Mucosa of descending colon (tissue), 3 donors: ENCODE measurements at regions not wholly inside any gene's neighbourhood (a gene's known extent, or its start where the extent isn't known, plus 50 kb on each side); places are given as distances from the start of the nearest gene placed in this dataset.

Source experiments
- ATAC-seq: fragments of 200-7000 bp; cut with Tn5 transposase; one replicate; pipeline ENCODE4 v1.9.1; 2020; ENCODE audit warnings: mild to moderate bottlenecking, moderate library complexity
- DNase-seq, 3 donors: peaks; one replicate each; pipeline ENCODE4 v3.0.0-alpha.2; 2020
- H3K36me3 ChIP-seq: fragments of 200-600 bp; one replicate; pipeline ENCODE4 v1.8.0; 2021; ENCODE audit warnings: low read depth, mild to moderate bottlenecking
- H3K4me1 ChIP-seq: fragments of 200-600 bp; one replicate; pipeline ENCODE4 v1.8.0; 2021; ENCODE audit warnings: low read depth, mild to moderate bottlenecking
- H3K4me3 ChIP-seq: fragments of 200-600 bp; one replicate; pipeline ENCODE4 v1.8.0; 2021; ENCODE audit warnings: mild to moderate bottlenecking
- H3K9me3 ChIP-seq: fragments of 200-600 bp; one replicate; pipeline ENCODE4 v1.8.0; 2021; ENCODE audit warnings: mild to moderate bottlenecking
- intact Hi-C, 2 donors: fragments of 100-400 bp; cut with DNase I in 1 of 2; cut with micrococcal nuclease in 1 of 2; formaldehyde crosslinking; loops; one replicate each; pipeline versions ENCODE4 v1.11.0 to v1.11.1; 2022; cut with DNase I, micrococcal nuclease
- TF ChIP-seq, protein P1 (sequence below): fragments of 200-600 bp; IDR thresholded peaks from one replicate; pipeline ENCODE4 v1.8.0; 2022; ENCODE audit warnings: antibody characterized with exemption, mild to moderate bottlenecking
- donor health status: DM: no; HTN: no; CAD: no; lungs with moderate emphysema.
- donor health status: DM: no; HTN: no; CAD: no.
- donor health status: DM: no; HTN: yes; CAD: no.

DNA sequence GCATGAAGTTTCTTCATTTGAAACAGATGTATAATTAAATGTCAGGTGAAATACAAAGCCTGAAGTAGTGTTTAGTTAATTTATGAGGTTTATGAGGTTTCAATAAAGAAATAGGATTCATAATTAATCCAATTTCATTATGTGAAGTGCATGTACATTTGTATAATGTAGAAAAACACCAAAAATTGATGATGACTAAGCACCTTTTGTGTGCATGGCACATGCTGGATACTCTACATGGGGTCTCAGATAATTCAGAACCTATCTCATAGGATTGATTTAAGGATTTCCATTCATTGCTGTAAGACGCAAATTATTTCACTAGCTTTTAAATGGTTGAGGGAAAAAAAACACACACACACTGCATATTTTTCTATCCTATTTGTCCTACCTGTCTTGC is 143.9 kb downstream of the ESM1 start:
- TF ChIP-seq, protein P1, sequence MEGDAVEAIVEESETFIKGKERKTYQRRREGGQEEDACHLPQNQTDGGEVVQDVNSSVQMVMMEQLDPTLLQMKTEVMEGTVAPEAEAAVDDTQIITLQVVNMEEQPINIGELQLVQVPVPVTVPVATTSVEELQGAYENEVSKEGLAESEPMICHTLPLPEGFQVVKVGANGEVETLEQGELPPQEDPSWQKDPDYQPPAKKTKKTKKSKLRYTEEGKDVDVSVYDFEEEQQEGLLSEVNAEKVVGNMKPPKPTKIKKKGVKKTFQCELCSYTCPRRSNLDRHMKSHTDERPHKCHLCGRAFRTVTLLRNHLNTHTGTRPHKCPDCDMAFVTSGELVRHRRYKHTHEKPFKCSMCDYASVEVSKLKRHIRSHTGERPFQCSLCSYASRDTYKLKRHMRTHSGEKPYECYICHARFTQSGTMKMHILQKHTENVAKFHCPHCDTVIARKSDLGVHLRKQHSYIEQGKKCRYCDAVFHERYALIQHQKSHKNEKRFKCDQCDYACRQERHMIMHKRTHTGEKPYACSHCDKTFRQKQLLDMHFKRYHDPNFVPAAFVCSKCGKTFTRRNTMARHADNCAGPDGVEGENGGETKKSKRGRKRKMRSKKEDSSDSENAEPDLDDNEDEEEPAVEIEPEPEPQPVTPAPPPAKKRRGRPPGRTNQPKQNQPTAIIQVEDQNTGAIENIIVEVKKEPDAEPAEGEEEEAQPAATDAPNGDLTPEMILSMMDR = no peak
- DNase-seq (no peak), ATAC-seq (no peak)
- H3K4me1 ChIP-seq = no peaks in the 10 kb centered on the region
- no peaks in the 10 kb centered on the region for H3K9me3 ChIP-seq
- H3K4me3 ChIP-seq = no peak overlapping the region
- intact Hi-C loops = no loop called here
- H3K36me3 ChIP-seq = no peaks in the 10 kb centered on the region

DNA sequence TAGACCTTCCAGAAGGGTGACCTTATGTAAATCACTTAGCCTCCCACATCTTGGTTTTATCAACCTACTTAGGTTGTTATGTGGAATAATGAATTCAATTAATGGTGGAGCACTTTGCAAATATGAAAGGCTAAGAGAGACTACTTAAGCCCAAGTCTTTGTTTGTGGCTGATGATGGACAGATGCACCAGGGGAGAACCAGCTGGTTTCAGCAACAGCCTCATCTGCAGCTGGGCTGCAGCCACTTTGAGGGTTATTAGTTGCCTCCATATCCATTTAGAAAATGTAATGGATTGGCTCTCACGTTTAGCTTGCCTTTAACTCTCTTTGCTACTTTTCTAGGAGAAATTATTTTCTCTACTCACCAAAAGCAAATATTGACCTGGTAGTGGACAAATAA is 146.6 kb downstream of the ESM1 start:
- TF ChIP-seq, protein P1 = no peak
- Histone ChIP-seq H3K4me1 (no peaks in the 10 kb centered on the region), H3K36me3 (no peaks in the 10 kb centered on the region), H3K9me3 (no peaks in the 10 kb centered on the region), H3K4me3 (no peak overlapping the region)
- DNase-seq = no peak
- intact Hi-C loops = no loop called here
- ATAC-seq = no peak

DNA sequence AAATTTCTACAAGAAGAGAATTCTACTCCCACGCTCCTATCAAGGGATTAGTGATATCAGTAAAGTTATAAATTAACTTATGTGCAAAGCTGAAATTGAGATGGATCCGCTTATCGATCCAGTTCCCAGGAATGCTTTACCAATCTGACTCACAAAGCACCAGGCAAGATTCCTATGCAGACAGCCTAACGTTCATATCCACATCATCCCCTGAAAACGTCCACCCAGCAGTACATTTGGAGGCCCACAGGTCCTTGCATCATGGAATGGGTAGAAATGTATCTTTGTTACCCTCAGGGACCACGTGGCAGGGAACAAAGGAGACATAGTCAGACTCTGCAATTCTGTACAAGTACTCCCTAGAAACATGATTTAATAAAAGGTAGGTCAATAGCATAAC is 147.4 kb downstream of the ESM1 start:
- H3K9me3 ChIP-seq = no peaks in the 10 kb centered on the region
- intact Hi-C loops = no loop called here
- no peak for DNase-seq
- no peak for ATAC-seq
- H3K4me3 ChIP-seq = no peak overlapping the region
- TF ChIP-seq, protein P1 = no peak
- H3K4me1 ChIP-seq = no peaks in the 10 kb centered on the region
- H3K36me3 ChIP-seq = no peaks in the 10 kb centered on the region

DNA sequence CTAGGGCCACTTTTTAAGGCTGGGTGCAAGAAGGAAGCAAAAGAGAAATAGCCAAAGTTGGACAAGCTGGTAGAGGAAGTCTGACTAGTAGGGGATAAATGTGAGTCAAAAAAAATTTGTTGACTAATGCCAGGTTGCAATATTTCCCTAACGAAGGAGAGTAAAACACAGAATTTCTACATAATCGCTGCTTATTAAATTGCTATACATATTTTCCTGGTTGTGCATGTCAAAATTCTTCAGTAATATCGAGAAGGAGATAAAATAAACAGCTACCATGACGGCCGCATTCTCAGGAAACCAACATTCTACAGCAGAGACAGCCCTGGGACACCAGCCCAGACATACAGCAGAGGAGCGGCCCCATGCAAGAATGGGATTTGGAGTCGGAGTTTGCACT is 148.3 kb downstream of the ESM1 start:
- H3K36me3 ChIP-seq = no peaks in the 10 kb centered on the region
- no peaks in the 10 kb centered on the region for H3K4me1 ChIP-seq
- DNase-seq (no peak), ATAC-seq (no peak)
- intact Hi-C loops = no loop called here
- no peak overlapping the region for H3K4me3 ChIP-seq
- TF ChIP-seq, protein P1 = no peak
- no peaks in the 10 kb centered on the region for H3K9me3 ChIP-seq

DNA sequence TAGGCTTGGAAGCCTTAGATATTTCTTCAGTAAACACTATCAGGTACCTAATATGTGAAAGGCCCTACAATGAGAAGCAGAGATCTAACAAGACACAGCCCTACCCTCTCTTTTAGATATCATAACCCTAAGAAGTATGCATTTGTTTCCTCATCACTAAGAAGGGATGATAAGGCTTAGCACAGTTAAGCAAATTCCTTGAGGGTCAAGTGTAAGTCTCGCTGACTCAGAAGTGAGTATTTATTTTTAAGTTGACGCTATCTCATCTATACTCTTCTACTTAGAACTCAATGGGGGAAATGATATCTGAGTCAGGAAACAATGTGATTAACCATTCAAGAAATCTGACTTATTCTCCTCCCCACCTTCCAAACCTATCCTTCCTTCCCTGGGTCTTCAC is 149.7 kb downstream of the ESM1 start:
- TF ChIP-seq, protein P1 = no peak
- no peak for DNase-seq
- no peak for ATAC-seq
- Histone ChIP-seq H3K4me1 (no peaks in the 10 kb centered on the region), H3K4me3 (no peak overlapping the region), H3K9me3 (no peaks in the 10 kb centered on the region), H3K36me3 (no peaks in the 10 kb centered on the region)
- intact Hi-C loops = no loop called here

DNA sequence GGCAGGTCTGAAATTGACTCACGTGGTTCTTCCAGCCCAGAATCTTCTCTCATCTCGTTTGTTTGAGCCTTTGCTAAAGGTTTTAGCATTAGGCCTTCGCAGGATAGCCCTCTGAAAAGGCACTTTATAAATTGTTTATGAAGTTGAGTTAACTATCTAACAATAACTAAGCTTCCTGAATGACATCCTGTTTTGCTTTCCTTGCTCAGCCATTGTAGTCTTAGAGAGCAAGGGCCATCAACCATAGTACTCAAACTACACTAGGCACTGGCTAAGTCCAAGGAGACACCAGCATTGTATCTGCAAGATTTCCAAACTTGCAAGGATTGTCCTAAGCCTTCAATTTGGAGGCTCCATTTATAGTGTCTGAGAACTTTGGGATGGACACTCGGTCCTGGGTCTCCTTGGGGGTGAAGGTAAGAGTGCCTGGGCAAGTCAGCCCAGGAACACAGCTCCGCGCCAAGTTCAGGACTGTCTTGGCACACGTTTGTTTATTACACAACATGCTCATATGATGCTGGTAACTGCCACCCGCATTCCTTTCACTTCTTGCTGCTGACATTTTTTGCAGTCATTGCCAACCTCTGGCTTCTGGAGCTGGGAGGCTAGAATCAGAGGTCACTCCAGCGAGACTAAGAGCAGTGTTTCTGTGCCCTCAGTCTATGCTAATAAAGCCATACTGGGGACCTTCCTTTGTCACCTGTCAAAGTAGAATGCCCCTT is 151.1 kb downstream of the ESM1 start:
- TF ChIP-seq, protein P1 = no peak
- Histone ChIP-seq H3K4me1 (no peaks in the 10 kb centered on the region), H3K9me3 (no peaks in the 10 kb centered on the region), H3K36me3 (no peaks in the 10 kb centered on the region), H3K4me3 (no peak overlapping the region)
- no peak for DNase-seq
- no peak for ATAC-seq
- intact Hi-C loops = no loop called here
